Left forelimb (tissue), 1 donor: ENCODE measurements at regions not wholly inside any gene's neighbourhood (a gene's known extent, or its start where the extent isn't known, plus 50 kb on each side); places are given as distances from the start of the nearest gene placed in this dataset.
"Not testable (repeated sequence)": the region's sequence is repeated elsewhere in the genome, so short reads cannot be mapped to it uniquely, and the experiment has no call there.

Experiments
- DNase-seq: peaks from one replicate; pipeline ENCODE4 v3.0.0-alpha.2; 2018; ENCODE audit warnings: low spot score

DNA sequence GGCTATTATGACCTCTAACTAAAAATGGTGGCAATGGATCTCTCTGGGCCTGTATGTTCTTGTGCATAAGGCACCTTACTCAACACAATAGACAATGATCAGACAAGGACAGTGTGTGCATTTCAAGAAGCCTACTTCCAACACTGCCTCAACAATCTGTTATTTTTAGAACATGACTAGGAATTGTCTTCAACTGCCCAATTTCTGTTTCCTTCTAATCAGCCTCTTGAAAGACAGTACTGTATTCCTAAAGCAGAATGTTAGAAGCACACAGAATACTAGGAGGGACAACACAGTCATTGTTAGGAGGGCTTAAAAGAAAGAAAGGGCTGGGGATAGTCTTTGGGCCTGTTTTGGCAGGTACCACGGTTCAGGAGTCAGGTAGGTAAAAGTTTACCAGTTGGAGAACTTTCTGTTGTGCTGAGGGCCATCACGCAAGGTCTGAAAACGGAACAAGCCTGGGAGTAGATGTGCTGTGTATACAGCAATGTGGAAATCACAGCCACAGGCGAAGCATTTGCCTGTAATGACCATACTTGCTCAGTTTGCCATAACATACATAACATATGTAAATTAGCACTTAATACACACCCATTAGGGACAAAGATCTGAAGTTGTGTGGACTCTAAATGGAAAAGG is 100.8 kb upstream of the ATXN3L start:
- no peak for DNase-seq

DNA sequence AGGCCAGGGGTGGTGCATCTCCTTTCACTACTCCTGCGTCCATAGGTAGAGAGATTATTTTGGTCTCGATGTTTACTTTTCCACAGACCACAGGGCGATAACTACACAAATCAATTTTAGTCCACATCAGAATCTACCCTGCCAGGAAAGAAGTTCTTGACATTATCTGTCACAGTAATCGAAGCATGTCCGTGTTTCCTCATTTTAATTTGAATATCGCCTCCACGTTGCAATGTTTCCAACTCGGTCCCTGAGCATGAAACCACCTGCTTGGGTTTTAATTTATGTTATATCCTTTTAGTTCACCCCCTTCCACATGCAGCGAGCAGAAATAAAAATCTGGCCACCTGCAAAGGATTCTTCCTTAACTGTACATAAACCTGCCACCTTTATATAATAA is 100.1 kb upstream of the ATXN3L start:
- DNase-seq = no peak

DNA sequence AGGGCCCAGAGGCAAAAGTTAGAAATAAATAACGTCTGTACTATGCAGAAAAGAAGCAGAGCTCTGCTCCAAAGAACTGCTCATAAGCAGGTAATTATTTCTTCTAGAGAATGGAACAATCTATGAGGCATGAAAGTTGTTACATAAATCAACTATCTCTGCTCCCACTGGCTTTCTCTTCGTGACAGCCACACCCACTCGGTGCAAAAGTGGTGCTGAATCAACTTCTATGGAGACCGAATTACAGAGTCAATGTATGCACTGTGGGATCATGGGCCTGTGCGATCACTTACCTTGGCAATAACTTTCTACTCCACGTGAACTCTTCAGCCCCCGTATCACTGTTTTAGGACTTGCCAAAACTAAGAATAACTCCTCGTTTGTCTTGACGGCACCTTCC is 99.4 kb upstream of the ATXN3L start:
- DNase-seq = no peak

GRCh38 chrX:13418126-13419097 is 98.6 kb upstream of the ATXN3L start:
- no peak for DNase-seq

DNA sequence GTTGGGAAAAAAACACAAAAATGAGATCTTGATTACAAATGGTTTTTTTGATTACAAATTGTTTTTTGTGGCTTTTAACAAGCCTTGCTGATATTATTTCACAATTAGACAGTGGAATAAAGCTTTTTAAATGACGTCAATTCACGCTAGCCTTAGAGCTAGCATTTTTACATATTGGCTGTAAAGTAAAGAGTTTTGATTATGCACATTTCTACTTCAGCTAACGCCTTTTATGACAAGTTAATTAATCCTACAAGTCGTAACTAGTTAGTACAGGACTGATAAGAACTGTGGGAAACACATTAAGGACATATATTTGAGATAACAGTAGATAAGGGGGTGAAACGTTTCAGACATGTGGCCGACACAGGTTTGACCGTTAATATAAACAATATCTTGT is 95.7 kb upstream of the ATXN3L start:
- no peak for DNase-seq

GRCh38 chrX:13414006-13414647 is 94.3 kb upstream of the ATXN3L start:
- DNase-seq = no peak

DNA sequence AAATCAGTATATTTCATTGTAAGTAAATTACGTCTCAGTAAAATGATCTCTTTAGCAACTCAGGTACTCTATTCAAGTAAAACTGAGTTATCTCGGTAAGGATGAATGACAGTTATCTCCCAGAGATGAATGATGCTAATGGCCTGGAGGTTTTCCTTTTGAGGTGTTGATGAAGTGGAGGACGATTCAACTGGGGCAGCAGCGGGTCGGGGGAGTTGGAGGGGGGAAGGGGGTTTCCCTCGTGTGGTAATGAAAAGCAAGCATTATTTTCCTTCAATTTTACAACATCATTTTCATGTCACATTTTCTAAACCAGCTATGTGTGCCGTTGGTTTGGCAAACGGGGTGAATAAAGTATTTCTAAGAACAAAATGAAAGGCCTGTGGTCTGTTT is 92.4 kb upstream of the ATXN3L start:
- no peak for DNase-seq

DNA sequence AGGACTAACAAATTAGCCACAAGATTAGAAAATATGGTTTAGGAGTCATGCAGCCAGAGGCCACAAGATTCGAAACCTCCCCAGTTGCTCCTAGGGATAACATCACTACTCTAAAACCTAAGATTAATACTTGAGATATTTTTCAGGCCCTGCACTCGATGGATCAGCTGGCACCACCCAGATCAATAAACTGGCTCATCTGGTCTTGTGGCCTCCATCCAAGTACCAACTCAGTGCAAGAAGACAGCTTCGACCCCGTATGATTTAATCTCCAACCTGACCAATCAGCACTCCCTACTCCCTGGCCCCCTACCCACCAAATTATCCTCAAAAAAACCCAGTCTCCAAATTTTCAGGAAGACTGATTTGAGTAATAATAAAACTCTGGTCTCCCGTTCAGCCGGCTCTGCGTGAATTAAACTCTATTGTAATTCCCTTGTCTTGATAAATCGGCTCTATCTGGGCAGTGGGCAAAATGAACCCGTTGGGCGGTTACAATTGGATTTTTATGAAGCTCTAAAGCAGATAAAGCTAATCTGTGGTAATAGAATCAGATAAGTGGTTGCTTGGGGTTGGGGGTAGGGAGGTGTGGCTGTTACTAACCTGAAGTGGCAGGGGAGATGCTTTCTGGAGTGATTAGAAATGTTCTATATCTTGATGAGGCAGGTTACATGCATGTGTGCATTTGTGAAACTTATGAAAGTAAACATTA is 91.8 kb upstream of the ATXN3L start:
- no peak for DNase-seq

DNA sequence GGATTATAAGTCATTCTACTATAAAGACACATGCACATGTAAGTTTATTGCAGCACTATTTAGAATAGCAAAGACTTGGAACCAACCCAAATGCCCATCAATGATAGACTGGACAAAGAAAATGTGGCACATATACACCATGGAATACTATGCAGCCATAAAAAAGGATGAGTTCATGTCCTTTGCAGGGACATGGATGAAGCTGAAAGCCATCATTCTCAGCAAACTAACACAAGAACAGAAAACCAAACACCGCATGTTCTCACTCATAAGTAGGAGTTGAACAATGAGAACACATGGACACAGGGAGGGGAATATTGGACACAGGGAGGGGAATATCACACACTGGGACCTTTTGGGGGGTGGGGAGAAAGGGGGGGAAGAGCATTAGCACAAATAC is 88.7 kb upstream of the ATXN3L start:
- DNase-seq = not testable (repeated sequence)

DNA sequence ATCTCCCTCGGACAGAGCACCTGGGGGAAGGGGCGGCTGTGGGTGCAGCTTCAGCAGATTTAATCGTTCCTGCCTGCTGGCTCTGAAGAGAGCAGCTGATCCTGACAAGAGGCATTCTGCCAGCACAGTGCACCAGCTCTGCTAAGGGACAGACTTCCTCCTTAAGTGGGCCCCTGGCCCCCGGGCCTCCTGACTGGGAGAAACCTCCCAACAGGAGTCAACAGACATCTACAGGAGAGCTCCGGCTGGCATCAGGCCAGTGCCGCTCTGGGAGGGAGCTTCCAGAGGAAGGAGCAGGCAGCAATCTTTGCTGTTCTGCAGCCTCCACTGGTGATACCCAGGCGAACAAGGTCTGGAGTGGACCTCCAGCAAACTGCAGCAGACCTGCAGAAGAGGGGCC is 84.9 kb upstream of the ATXN3L start:
- not testable (repeated sequence) for DNase-seq

- no peak for DNase-seq
These were observed 84.5 kb upstream of the ATXN3L start for GRCh38 chrX:13404364-13404763.

- DNase-seq = no peak
These were observed 81.9 kb upstream of the ATXN3L start for GRCh38 chrX:13401724-13402123.

DNA sequence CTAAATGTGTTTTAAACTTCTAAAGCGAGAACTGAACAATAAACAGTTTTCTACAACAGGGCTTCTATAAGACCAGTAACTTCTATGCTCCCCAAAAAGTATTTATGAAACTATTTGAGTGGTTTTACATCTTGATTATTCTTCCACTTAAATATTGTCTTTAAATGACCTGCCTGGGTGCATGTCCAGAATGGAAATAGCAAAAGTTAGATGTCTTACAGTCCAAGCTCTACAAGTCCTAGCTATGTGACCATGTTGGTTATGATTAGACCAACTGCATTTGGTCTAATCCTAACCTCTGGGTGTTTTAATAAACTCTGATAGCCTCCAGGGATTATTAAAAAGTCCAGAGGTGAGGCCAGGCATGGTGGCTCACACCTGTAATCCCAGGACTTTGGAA is 79.0 kb upstream of the ATXN3L start:
- DNase-seq = no peak

DNA sequence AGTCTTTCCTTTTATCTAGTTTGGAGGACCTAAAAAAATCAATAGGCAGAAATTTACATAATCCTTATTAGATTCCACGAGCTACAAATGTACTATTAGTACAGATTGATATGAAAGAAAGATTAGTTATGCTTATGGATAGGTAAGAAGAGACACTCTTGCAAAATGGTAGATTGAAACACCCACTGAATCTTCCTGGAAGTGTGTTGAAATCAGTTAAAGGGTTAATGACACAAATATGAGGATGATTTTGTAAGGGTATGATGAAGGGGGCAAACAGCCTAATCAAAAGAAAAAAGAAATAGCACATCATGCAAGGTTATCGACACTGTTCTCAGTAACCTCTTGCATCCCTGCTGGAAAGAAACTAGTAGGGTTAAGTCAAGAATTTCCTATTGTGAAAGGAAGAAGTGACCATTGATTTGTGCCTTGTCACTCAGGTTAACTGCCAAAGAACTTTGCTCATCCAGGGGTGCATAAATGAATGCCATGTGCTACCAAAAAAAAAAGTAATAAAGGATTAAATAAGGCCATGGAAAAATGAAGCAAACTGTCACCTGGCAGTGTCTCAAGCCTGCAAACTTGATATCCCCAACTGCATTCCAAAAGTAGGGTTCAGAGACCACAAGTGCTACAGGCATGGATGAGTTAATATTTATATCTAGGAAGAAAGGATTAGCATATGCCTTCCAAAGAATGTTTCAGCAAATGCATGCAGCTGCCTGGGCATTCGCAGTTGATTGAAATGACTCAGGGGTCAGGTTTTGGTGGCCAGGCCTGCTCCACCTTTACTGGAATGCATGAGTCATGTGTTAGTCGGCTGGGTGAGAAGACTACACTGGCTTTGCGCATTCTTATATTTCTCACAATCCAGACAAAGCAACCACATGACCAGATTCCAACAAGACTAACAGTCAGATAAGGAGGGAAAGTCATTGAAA is 78.3 kb upstream of the ATXN3L start:
- DNase-seq = no peak

- no peak for DNase-seq
These were observed 77.1 kb upstream of the ATXN3L start for GRCh38 chrX:13396924-13397323.

DNA sequence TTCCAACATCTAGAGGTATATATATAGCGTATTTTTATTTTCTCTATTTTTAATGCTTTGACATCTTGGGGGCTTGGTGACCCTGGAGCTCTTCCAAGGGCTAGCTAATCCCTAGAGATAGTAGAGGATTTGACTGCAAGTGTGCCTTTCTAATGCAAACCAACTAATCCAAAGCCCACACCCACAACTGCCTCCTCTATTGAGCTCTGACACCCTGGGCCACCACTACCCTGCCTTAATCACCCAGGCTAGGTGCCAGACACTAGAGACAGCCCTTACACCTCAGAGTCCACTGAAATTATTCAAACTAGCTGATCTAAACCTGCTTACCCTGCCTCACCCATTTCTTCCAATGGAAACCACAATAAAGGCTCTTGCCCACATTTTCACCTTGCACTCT is 69.6 kb upstream of the ATXN3L start:
- no peak for DNase-seq

DNA sequence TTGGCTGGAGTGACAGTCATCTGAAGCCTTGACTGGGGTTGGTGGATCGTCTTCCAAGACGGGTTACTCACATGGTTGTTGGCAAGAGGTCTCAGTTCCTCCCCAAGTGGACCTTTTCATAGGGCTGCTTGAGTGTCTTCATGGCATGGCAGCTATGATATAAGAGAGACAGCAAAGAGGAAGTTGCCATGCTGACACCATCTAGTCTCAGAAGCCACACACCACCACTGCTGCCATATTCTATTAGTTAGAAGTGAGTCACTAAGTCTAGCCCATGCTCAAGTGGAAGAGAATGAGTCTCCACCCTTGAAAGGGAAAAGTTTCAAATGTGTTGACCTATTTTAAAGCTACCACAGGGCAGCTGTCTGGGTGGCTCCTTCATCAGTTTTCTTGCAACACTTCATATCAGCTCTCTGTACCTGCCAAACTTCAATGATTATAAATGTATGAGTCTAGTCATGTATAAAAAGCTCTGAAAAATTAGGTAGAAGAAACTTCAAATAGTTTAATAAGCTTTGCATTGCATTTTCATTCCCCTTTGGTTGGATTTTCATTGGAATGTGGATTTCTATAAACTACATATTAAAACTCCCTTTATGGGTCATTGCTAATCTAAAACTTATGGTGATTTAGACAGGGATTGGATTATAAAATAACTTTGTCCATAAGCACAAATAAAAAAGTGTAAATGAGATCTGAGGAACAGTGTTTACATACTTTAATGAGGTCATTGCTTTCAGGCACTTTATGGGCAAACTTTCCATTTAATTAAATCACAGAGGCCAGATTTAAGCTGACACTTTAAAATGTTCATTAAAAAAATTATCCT is 68.0 kb upstream of the ATXN3L start:
- no peak for DNase-seq

- DNase-seq = no peak
These were observed 66.8 kb upstream of the ATXN3L start for GRCh38 chrX:13386636-13387035.

GRCh38 chrX:13386092-13386491 is 66.2 kb upstream of the ATXN3L start:
- DNase-seq = no peak

DNA sequence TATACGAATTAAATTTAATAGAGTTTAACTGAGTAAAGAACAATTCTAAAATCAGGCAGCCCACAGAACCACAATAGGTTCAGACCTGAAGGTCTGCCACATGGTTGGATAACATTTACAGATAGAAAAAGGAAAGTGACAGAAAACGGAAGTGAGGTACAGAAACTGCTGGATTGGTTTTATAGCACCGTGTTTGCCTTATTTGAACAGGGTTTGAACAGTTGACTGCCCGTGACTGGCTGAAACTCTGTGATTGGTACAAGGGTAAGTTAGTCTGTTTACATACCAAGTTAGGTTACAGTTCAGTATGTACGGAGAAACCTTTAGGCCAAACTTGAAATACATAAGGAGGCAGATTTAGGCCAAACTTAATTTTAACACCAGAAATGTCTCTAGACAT is 64.1 kb upstream of the ATXN3L start:
- DNase-seq = no peak
